SK-N-SH treated with all-trans-retinoic acid at 6 μM for 48 hours (cell line): ENCODE measurements at regions not wholly inside any gene's neighbourhood (a gene's known extent, or its start where the extent isn't known, plus 50 kb on each side); places are given as distances from the start of the nearest gene placed in this dataset.

Experiments used
- ARNTL ChIP-seq: fragments of 450-650 bp; formaldehyde crosslinking; IDR thresholded peaks from 2 replicates; pipeline ENCODE4 v1.5.0; 2020; ENCODE audit warnings: low read depth, mild to moderate bottlenecking, moderate library complexity, borderline replicate concordance
- GLIS3 ChIP-seq: fragments of 250-450 bp; sonication (Bioruptor Pico); IDR thresholded peaks from 2 replicates; pipeline ENCODE4 v1.5.0; 2020; ENCODE audit warnings: mild to moderate bottlenecking, moderate library complexity
- OSR1 ChIP-seq: fragments of 250-450 bp; sonication (Bioruptor Pico); IDR thresholded peaks from 2 replicates; pipeline ENCODE4 v1.8.0; 2022; ENCODE audit warnings: moderate library complexity, mild to moderate bottlenecking, inconsistent platforms
- SNAI2 ChIP-seq: fragments of 250-450 bp; sonication (Bioruptor Pico); IDR thresholded peaks from 2 replicates; pipeline ENCODE4 v1.5.0; 2020; ENCODE audit warnings: mild to moderate bottlenecking, moderate library complexity
- ZFP3 ChIP-seq: fragments of 250-450 bp; sonication (Bioruptor Pico); IDR thresholded peaks from 2 replicates; pipeline ENCODE4 v1.5.0; 2020; ENCODE audit warnings: mild to moderate bottlenecking, moderate library complexity
- ZFP30 ChIP-seq: fragments of 450-650 bp; formaldehyde crosslinking; IDR thresholded peaks from 2 replicates; pipeline ENCODE4 v1.5.0; 2022; ENCODE audit warnings: mild to moderate bottlenecking, moderate library complexity
- ZNF70 ChIP-seq: fragments of 450-650 bp; formaldehyde crosslinking; IDR thresholded peaks from 2 replicates; pipeline ENCODE4 v1.5.0; 2020; ENCODE audit warnings: mild to moderate bottlenecking, moderate library complexity
- TF ChIP-seq, protein P1 (sequence below): fragments of 250-450 bp; sonication (Bioruptor Pico); IDR thresholded peaks from 2 replicates; pipeline ENCODE4 v1.8.0; 2020; ENCODE audit warnings: mild to moderate bottlenecking, moderate library complexity, borderline replicate concordance
- TF ChIP-seq, protein P2 (sequence below): fragments of 250-450 bp; sonication (Bioruptor Pico); IDR thresholded peaks from 2 replicates; pipeline ENCODE4 v1.5.1; 2020; ENCODE audit warnings: low read depth, mild to moderate bottlenecking, moderate library complexity

DNA sequence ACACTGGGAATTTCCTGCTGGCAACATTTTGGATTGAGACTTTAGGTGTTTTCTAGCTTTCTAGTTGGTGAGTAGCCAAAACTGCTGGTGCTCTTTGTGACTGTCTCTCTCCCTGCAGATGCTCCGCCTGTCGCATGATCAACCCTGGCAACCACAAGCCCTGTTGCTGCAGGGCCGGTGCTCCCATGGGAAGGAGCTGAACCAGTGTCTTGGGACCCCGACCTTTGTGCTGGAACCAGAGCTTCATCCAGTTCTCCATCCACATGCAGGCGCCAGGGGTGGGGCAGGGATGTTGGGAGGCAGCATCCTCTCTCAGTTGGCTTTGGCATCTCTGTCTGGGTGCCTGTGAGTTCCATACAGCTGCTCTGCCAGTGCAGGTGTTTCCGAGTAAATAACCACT, 306.2 kb upstream of the MKI67 start:
- TF ChIP-seq OSR1 (CRISPR knock-in tag) (no peak), ZFP3 (no peak), SNAI2 (no peak), ZNF70 (CRISPR knock-in tag) (no peak), GLIS3 (CRISPR knock-in tag) (no peak), ZFP30 (no peak), ARNTL (CRISPR knock-in tag) (no peak)
- TF ChIP-seq, protein P1, sequence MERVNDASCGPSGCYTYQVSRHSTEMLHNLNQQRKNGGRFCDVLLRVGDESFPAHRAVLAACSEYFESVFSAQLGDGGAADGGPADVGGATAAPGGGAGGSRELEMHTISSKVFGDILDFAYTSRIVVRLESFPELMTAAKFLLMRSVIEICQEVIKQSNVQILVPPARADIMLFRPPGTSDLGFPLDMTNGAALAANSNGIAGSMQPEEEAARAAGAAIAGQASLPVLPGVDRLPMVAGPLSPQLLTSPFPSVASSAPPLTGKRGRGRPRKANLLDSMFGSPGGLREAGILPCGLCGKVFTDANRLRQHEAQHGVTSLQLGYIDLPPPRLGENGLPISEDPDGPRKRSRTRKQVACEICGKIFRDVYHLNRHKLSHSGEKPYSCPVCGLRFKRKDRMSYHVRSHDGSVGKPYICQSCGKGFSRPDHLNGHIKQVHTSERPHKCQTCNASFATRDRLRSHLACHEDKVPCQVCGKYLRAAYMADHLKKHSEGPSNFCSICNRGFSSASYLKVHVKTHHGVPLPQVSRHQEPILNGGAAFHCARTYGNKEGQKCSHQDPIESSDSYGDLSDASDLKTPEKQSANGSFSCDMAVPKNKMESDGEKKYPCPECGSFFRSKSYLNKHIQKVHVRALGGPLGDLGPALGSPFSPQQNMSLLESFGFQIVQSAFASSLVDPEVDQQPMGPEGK (CRISPR knock-in tag), result no peak
- TF ChIP-seq, protein P2, sequence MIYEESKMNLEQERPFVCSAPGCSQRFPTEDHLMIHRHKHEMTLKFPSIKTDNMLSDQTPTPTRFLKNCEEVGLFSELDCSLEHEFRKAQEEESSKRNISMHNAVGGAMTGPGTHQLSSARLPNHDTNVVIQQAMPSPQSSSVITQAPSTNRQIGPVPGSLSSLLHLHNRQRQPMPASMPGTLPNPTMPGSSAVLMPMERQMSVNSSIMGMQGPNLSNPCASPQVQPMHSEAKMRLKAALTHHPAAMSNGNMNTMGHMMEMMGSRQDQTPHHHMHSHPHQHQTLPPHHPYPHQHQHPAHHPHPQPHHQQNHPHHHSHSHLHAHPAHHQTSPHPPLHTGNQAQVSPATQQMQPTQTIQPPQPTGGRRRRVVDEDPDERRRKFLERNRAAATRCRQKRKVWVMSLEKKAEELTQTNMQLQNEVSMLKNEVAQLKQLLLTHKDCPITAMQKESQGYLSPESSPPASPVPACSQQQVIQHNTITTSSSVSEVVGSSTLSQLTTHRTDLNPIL (CRISPR knock-in tag), result no peak
